Activated naive CD8-positive, alpha-beta T cell treated with anti-CD3 and anti-CD28 coated beads, Interleukin-2, amount 50 U/mL, for 24 hours (primary cell): ENCODE measurements at regions not wholly inside any gene's neighbourhood (a gene's known extent, or its start where the extent isn't known, plus 50 kb on each side); places are given as distances from the start of the nearest gene placed in this dataset.
"Not testable (repeated sequence)": the region's sequence is repeated elsewhere in the genome, so short reads cannot be mapped to it uniquely, and the experiment has no call there.

Experiments
- ATAC-seq: fragments of 150-1000 bp; cut with Tn5 transposase; one replicate; pipeline ENCODE4 v1.10.0; 2021
- DNase-seq: peaks from one replicate; pipeline ENCODE4 v3.0.0; 2021
- H3K27ac Mint-ChIP-seq: one replicate; pipeline ENCODE4 v1.8.0; 2021; ENCODE audit warnings: mild to moderate bottlenecking, mixed read lengths
- H3K27me3 Mint-ChIP-seq: one replicate; pipeline ENCODE4 v1.8.0; 2021; ENCODE audit warnings: mixed read lengths
- H3K36me3 Mint-ChIP-seq: one replicate; pipeline ENCODE4 v1.8.0; 2021; ENCODE audit warnings: low read depth, mixed read lengths
- H3K4me1 Mint-ChIP-seq: one replicate; pipeline ENCODE4 v1.8.0; 2021; ENCODE audit warnings: mixed read lengths
- H3K4me3 Mint-ChIP-seq: one replicate; pipeline ENCODE4 v1.8.0; 2021; ENCODE audit warnings: mild to moderate bottlenecking, moderate library complexity, mixed read lengths
- H3K9me3 Mint-ChIP-seq: one replicate; pipeline ENCODE4 v1.8.0; 2021; ENCODE audit warnings: mixed read lengths

DNA sequence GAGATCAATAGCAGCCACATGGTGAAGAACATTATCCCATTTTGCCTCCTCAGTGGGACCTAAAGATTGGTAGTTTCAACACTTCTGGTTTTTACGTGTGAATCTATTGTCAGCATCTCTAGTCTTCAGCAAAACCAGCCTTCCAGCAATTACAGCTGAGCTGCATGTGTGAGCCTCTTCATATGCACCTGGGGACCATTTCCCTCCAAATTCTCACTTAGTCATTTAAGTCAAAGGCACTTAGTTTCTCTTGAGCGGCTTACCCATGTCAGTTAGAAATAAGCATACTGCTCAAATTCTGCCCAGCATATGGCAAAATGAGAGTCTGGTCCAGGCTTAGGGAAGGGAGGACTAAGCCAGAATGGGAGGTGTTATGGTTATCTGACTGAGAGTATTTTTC lies 99.7 kb upstream of the NXPH2 start:
- no peak for ATAC-seq
- H3K36me3 Mint-ChIP-seq: no peaks in the 10 kb centered on the region
- H3K4me1 Mint-ChIP-seq: no peaks in the 10 kb centered on the region
- no peak for DNase-seq
- H3K4me3 Mint-ChIP-seq: no peak overlapping the region
- H3K9me3 Mint-ChIP-seq: no peaks in the 10 kb centered on the region
- no peak overlapping the region for H3K27ac Mint-ChIP-seq
- no peaks in the 10 kb centered on the region for H3K27me3 Mint-ChIP-seq

DNA sequence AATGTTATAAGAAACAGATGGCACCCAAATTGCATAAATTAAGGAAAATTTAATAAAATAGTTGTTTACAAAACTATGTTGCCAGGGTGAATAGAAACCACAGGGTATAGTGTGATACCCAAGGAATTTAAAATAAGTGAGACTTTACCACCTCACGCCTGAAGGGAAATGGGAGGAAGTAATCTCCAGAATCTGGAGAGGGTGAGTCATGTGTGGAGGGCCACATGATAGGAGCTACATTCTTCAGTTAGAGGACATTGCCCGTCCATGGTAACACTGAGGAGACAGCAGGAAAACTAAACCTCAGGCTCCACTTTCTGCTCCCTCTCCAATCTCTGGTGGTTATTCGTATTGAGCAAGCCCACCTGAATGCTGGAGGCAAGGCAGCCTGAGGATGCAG lies 97.2 kb upstream of the NXPH2 start:
- DNase-seq (no peak), ATAC-seq (no peak)
- no peak overlapping the region for H3K4me3 Mint-ChIP-seq
- H3K9me3 Mint-ChIP-seq: no peaks in the 10 kb centered on the region
- H3K27ac Mint-ChIP-seq: no peak overlapping the region
- H3K36me3 Mint-ChIP-seq: no peaks in the 10 kb centered on the region
- H3K27me3 Mint-ChIP-seq: no peaks in the 10 kb centered on the region
- no peaks in the 10 kb centered on the region for H3K4me1 Mint-ChIP-seq

DNA sequence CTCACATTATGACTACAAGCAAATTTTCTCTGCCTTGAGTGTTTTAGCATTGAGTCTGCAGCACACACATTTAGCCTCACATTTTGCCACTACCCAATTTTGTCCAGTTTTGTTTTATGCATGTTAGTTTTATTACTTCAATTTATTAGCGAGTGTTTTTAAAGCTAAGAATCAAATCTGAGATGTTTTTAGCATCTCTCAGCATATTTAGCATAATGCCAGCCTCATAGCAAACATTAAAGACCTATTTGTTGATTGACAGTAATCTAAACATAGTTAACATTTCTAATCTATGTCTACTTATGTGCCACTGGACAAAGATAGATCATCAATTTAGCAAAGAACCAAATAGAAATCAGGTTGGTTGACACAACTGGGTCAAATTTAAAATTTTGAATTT lies 94.1 kb upstream of the NXPH2 start:
- no peak for ATAC-seq
- Mint-ChIP-seq H3K36me3 (no peaks in the 10 kb centered on the region), H3K9me3 (no peaks in the 10 kb centered on the region), H3K27ac (no peak overlapping the region), H3K4me1 (no peaks in the 10 kb centered on the region), H3K27me3 (no peaks in the 10 kb centered on the region), H3K4me3 (no peak overlapping the region)
- DNase-seq: no peak

DNA sequence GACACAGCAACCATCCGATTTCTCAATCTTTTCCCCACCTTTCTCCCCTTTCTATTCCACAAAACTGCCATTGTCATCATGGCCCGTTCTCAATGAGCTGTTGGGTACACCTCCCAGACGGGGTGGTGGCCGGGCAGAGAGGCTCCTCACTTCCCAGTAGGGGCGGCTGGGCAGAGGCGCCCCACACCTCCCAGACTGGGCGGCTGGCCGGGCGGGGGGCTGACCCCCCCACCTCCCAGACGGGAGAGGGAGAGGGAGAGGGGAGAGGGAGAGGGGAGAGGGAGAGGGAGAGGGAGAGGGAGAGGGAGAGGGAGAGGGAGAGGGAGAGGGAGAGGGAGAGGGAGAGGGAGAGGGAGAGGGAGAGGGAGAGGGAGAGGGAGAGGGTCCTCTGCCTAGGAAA lies 91.9 kb upstream of the NXPH2 start:
- H3K9me3 Mint-ChIP-seq, ATAC-seq, H3K27ac Mint-ChIP-seq, H3K36me3 Mint-ChIP-seq, H3K27me3 Mint-ChIP-seq, H3K4me1 Mint-ChIP-seq, H3K4me3 Mint-ChIP-seq, DNase-seq: not testable (repeated sequence)

DNA sequence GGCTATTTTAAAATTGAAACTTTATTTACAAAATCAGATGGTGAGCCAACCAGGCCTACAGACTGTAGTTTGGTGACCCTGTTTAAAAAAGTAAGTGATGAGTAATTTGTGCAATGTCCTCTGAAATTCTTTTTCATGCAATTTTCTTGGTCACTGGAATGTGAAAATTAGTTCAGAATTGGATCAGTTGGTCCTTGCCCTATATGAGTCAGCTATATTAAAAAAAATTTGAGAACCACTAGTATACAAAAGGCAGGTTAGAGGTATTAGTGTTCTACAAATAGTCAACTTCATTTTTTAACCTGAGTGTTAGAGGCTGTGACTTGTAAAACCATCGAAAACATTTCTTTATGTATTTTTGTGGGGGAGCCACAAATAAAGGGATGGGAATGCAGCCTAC lies 91.1 kb upstream of the NXPH2 start:
- no peaks in the 10 kb centered on the region for H3K9me3 Mint-ChIP-seq
- ATAC-seq: no peak
- DNase-seq: no peak
- no peaks in the 10 kb centered on the region for H3K36me3 Mint-ChIP-seq
- no peaks in the 10 kb centered on the region for H3K27me3 Mint-ChIP-seq
- no peak overlapping the region for H3K27ac Mint-ChIP-seq
- no peak overlapping the region for H3K4me3 Mint-ChIP-seq
- H3K4me1 Mint-ChIP-seq: no peaks in the 10 kb centered on the region

DNA sequence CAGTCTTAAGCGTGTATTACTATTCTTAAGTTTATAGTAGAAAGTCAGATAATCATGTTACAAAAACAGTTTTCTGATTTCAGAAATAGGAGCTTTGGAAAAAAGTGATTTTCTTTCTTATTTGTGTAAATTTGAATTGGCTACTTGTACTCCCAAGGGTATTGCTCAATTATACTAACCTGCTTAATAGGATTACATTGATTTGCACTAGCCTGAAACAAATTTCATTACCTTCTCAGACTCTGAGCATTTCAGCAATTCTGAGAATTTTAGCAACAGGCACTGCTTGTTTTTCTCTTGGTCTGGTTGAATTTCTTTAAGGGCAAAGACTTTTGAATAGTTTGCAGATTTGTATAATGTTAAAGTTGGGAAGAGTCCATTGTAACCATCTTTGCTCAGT lies 87.2 kb upstream of the NXPH2 start:
- no peak for DNase-seq

DNA sequence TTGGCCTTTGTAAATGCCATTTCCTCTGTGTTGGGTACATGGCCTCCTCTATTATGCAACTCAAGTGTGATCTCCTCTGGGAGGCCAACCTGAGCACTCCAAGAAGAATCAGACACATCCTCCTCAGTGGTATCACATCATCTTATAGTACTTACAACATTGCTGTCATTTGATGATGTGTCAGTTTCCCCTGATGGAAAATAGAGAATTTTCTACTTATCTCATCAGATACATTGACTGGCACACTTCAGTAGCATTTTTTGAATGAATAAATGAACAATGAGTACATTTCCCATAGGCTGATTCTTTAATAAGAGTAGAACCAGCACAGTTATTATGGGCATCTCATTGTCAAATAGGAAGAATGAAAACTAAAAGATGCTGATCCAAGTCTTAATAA lies 86.6 kb upstream of the NXPH2 start:
- Mint-ChIP-seq H3K9me3 (no peaks in the 10 kb centered on the region), H3K27ac (no peak overlapping the region), H3K4me3 (no peak overlapping the region), H3K4me1 (no peaks in the 10 kb centered on the region), H3K36me3 (no peaks in the 10 kb centered on the region), H3K27me3 (no peaks in the 10 kb centered on the region)
- DNase-seq: no peak
- ATAC-seq: no peak

More for the DNA sequence above, 87.2 kb upstream of the NXPH2 start:
- Mint-ChIP-seq H3K27ac (no peak overlapping the region), H3K9me3 (no peaks in the 10 kb centered on the region), H3K4me3 (no peak overlapping the region), H3K27me3 (no peaks in the 10 kb centered on the region), H3K36me3 (no peaks in the 10 kb centered on the region), H3K4me1 (no peaks in the 10 kb centered on the region)
- ATAC-seq: no peak

DNA sequence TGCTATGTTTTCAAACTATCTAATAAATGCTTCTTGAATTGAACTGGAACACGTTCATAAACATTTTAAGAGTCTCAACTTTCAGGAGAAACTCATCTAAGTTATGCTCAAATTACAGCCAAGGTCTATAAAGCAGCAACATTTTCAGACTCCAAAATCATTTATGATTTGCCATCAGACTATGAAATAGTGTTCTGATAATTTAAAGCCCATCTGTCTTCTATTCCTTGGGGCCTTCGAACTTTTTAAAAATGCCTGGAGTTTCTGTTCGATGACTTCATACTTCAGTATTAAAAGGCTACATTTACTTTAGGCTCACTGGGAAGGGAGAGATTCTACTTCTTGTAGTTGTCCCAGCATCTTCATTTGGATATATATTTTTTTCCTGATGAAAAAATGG lies 73.6 kb upstream of the NXPH2 start:
- H3K27me3 Mint-ChIP-seq: peaks cover 2% of the 10 kb centered on the region
- H3K9me3 Mint-ChIP-seq: no peaks in the 10 kb centered on the region
- no peak for DNase-seq

DNA sequence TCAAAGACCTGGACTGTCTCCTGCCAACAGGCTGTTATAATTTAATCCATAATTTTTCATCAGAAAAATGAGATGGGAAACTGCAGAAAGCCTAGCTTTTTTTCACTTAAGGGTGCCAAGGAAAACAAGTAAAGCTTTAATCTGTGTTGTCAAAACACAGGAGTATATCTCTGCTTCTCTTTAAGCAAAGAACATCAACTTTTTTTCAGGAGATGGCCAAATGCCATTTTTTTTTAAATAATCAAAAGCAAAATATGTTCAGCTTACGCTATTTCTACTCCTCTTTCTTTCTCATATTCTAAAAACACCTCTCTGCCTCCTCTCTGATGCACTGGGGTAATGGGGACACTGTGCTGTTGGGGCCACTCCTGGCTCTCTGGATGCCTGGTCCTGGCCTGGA lies 73.1 kb upstream of the NXPH2 start:
- DNase-seq: no peak
- no peak overlapping the region for H3K4me3 Mint-ChIP-seq
- H3K36me3 Mint-ChIP-seq: no peaks in the 10 kb centered on the region

More for the DNA sequence above, 73.6 kb upstream of the NXPH2 start:
- Mint-ChIP-seq H3K27ac (no peak overlapping the region), H3K4me3 (no peak overlapping the region), H3K36me3 (no peaks in the 10 kb centered on the region), H3K4me1 (no peaks in the 10 kb centered on the region)
- ATAC-seq: no peak

DNA sequence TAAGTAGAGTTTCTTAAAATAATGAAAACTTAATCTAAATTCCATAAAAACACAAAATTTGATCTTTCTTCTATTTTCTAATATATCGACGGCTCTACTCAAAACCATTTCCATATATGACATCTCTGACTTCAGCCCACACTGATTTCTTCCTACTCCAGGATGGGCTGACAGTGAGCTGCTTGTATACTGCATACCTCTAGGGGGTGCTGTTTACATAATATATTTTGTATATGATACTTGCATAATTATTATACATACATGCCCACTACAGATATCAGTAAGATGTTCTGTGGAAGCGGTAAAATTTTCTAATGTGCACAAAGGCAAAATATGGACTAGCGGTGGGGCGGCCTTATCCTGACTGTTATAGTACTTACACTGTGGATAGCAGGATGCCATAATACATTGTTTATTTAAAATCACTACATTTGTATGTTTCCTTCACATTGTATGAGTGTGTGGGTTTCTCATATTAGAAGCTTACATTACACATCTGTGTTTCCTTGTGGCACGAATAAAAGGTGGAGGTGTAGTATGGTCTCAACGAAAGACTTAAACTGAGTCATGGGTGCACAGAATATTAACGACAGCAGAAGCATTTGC lies 66.1 kb upstream of the NXPH2 start:
- Mint-ChIP-seq H3K9me3 (no peaks in the 10 kb centered on the region), H3K27me3 (peaks cover 1% of the 10 kb centered on the region), H3K4me3 (no peak overlapping the region), H3K27ac (no peak overlapping the region), H3K4me1 (no peaks in the 10 kb centered on the region), H3K36me3 (no peaks in the 10 kb centered on the region)
- no peak for DNase-seq
- ATAC-seq: peak; percentile 65

More for the DNA sequence above, 73.1 kb upstream of the NXPH2 start:
- H3K4me1 Mint-ChIP-seq: no peaks in the 10 kb centered on the region
- no peaks in the 10 kb centered on the region for H3K9me3 Mint-ChIP-seq
- H3K27ac Mint-ChIP-seq: no peak overlapping the region
- no peak for ATAC-seq
- H3K27me3 Mint-ChIP-seq: peaks cover 2% of the 10 kb centered on the region

DNA sequence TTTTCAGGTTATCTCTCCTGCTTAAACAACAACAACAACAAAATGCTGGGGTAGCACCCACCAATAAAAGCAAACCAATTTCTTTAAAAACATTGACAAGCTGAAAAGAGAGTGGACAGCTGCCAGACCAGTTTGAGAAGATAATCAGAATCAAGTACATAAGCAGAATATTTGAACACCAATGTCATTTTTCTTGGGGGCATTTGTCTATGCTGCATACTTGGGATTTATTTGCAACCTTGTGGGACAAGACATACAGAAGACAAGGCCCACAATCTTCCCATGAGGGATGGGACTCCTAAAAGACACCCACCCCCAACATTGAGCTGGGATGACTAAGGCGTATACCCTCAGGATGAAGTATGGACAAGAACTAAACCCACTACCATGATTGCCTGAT lies 62.2 kb upstream of the NXPH2 start:
- DNase-seq (no peak), ATAC-seq (no peak)
- Mint-ChIP-seq H3K27ac (no peak overlapping the region), H3K36me3 (no peaks in the 10 kb centered on the region), H3K9me3 (no peaks in the 10 kb centered on the region), H3K4me1 (no peaks in the 10 kb centered on the region), H3K27me3 (peaks cover 7% of the 10 kb centered on the region), H3K4me3 (no peak overlapping the region)

DNA sequence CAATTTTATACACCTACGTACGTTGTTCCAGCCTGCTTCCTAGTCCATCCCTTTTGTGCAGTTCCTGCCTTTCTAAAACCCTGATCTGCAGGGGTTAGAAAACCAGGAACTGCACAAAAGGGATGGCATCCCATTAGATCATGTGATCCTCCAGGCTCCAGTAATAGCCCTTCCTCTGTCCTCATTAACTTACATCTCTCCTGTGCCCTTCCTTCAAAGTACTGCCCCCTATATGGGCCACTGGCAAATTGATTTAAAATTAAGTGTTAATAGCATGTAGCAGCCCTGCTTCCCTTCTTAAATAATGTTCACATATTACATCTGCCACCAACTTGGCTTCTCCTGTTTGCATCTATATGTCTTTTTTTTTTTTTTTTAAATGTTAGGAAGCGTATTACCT lies 61.3 kb upstream of the NXPH2 start:
- Mint-ChIP-seq H3K27me3 (peaks cover 9% of the 10 kb centered on the region), H3K9me3 (no peaks in the 10 kb centered on the region), H3K27ac (no peak overlapping the region), H3K4me1 (no peaks in the 10 kb centered on the region), H3K36me3 (no peaks in the 10 kb centered on the region), H3K4me3 (no peak overlapping the region)
- DNase-seq (no peak), ATAC-seq (no peak)

DNA sequence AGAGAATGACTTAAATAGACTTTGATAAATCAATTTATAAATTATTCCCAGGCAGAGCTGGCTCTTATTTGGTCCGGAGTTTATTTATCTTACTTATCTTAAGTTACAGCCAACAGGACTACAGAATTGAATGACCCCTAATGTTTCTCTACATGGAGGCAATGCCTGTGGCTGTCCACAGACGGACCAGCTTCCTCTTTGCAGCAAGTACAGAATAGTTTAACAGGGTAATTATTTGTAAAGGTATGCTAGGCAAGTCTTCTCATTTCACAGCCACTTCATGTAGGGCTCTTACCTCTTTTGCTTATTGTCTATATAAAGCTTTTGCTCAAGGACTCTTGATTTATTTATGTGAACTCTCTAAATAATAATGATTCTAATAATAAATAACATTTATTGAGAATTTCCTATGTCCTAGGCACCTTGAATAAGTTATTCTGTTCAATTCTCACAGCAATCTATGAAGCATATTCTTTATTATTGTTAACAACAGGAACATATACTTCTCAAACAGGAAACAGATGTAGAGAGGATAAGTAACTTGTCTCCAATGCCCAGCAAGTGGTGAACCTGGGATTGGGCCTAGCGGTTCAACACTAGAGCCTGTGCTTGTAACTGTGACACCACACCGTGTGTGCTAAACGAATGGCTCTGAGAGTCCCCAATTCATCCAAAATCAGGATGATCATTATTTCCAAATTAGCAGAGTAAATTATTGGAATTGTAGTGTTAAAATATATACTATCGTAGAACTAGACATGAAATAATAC lies 58.8 kb upstream of the NXPH2 start:
- DNase-seq: no peak
- no peak overlapping the region for H3K4me3 Mint-ChIP-seq
- ATAC-seq: no peak
- H3K4me1 Mint-ChIP-seq: no peaks in the 10 kb centered on the region
- H3K27me3 Mint-ChIP-seq: peaks cover 9% of the 10 kb centered on the region
- no peaks in the 10 kb centered on the region for H3K36me3 Mint-ChIP-seq
- no peaks in the 10 kb centered on the region for H3K9me3 Mint-ChIP-seq
- H3K27ac Mint-ChIP-seq: no peak overlapping the region

DNA sequence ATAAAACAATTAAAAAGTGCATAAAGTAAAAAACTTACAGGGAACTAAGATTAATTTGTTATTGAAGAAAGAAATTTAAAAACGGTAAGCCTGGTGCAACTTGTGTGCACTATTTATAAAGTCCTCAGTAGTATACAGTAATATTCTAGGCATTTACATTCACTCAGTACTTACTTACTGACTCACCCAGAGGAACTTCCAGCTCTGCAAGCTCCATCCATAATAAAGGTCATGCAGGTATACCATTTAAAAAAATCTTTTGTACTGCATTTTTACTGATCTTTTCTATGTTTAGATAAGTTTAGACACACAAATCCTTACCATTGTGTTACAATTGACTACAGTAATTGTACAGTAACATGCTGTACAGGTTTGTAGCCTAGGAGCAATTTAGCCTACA lies 51.5 kb upstream of the NXPH2 start:
- H3K4me3 Mint-ChIP-seq: no peak overlapping the region
- no peak overlapping the region for H3K27ac Mint-ChIP-seq
- ATAC-seq: no peak
- H3K36me3 Mint-ChIP-seq: no peaks in the 10 kb centered on the region
- H3K27me3 Mint-ChIP-seq: peaks cover 5% of the 10 kb centered on the region
- no peaks in the 10 kb centered on the region for H3K4me1 Mint-ChIP-seq
- no peaks in the 10 kb centered on the region for H3K9me3 Mint-ChIP-seq
- no peak for DNase-seq

DNA sequence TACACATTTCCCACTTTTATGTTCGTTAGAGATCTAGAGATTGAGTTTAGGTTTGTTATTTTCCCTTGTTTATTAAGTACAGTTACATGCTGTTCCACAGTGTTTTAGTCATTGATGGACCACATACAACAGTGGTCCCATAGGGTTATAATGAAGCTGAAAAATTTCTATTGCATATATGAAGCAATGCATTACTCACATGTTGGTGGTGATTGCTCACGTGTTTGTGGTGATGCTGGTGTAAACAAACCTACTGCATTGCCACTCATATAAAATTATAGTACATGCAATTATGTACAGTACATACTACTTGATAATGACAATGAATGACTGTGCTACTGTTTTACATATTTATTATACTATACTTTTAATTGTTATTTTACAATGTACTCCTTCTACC lies 51.0 kb upstream of the NXPH2 start:
- no peaks in the 10 kb centered on the region for H3K9me3 Mint-ChIP-seq
- no peaks in the 10 kb centered on the region for H3K4me1 Mint-ChIP-seq
- H3K27me3 Mint-ChIP-seq: peaks cover 5% of the 10 kb centered on the region
- H3K36me3 Mint-ChIP-seq: no peaks in the 10 kb centered on the region
- DNase-seq (no peak), ATAC-seq (no peak)
- H3K4me3 Mint-ChIP-seq: no peak overlapping the region
- H3K27ac Mint-ChIP-seq: no peak overlapping the region

DNA sequence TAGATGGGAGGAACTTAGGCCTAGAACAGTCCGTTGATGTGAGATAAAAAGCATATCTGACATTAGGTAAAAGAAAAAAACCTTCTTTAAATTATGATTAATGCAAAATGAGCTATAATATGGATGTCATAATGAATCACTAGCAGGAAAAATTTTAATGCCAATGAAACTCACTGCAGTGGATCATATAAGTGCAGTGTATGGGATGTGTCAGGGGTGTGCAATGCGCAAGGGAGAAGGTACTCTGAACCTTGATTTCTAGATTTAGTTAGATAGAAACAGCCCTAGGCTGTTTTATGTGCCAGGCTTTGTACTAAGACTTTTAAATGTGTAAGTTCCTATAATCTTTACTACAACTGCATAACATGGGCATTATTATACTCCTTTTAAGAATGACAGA lies 50.4 kb upstream of the NXPH2 start:
- H3K9me3 Mint-ChIP-seq: no peaks in the 10 kb centered on the region
- no peak overlapping the region for H3K4me3 Mint-ChIP-seq
- no peak overlapping the region for H3K27ac Mint-ChIP-seq
- H3K36me3 Mint-ChIP-seq: no peaks in the 10 kb centered on the region
- ATAC-seq (no peak), DNase-seq (no peak)
- peaks cover 5% of the 10 kb centered on the region for H3K27me3 Mint-ChIP-seq
- no peaks in the 10 kb centered on the region for H3K4me1 Mint-ChIP-seq
